ENCODE measurements at regions not wholly inside any gene's neighbourhood (a gene's known extent, or its start where the extent isn't known, plus 50 kb on each side); places are given as distances from the start of the nearest gene placed in this dataset.

DNA sequence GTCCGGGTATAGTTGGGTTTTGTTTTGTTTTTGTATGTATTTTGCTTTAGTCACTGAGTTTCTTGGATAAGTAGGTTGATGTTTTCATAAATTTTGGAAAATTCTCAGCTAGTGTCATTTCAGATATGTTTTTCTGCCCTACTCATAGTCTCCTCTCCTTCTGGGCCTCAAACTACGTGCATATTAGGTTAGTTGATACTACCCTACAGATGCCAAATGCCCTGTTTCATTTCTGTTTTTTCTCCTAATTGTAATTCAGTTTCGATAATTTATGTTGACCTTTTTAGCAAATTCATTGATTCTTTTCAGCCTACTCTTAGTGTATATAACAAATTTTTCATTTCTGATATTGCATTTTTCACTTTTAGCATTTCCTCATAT, 268.6 kb upstream of the RGS18 start:
- TF ChIP-seq, protein P1, sequence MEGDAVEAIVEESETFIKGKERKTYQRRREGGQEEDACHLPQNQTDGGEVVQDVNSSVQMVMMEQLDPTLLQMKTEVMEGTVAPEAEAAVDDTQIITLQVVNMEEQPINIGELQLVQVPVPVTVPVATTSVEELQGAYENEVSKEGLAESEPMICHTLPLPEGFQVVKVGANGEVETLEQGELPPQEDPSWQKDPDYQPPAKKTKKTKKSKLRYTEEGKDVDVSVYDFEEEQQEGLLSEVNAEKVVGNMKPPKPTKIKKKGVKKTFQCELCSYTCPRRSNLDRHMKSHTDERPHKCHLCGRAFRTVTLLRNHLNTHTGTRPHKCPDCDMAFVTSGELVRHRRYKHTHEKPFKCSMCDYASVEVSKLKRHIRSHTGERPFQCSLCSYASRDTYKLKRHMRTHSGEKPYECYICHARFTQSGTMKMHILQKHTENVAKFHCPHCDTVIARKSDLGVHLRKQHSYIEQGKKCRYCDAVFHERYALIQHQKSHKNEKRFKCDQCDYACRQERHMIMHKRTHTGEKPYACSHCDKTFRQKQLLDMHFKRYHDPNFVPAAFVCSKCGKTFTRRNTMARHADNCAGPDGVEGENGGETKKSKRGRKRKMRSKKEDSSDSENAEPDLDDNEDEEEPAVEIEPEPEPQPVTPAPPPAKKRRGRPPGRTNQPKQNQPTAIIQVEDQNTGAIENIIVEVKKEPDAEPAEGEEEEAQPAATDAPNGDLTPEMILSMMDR (conservative IDR thresholded peaks at IDR 0.05 in 1 of 2, IDR thresholded peaks at IDR 0.05 in 1 of 2; ENCODE audit: extremely low read depth in 1 of 2, insufficient read depth in 1 of 2, low read depth in 1 of 2, low read length in 2 of 2) = no peak
- TF ChIP-seq EZH2 (IDR thresholded peaks at IDR 0.05; ENCODE audit: borderline replicate concordance, low read length) = no peak

Data from mammary epithelial cell (primary cell).